ENCODE measurements at regions not wholly inside any gene's neighbourhood (a gene's known extent, or its start where the extent isn't known, plus 50 kb on each side); places are given as distances from the start of the nearest gene placed in this dataset.
"Not testable (repeated sequence)": the region's sequence is repeated elsewhere in the genome, so short reads cannot be mapped to it uniquely, and the experiment has no call there.

GRCh38 chr2:192593561-192593960 is 398.8 kb upstream of the TMEFF2 start:
- FAIRE-seq: no peak
- no peak for DNase-seq (ENCODE audit: low spot score in 2 of 2)

DNA sequence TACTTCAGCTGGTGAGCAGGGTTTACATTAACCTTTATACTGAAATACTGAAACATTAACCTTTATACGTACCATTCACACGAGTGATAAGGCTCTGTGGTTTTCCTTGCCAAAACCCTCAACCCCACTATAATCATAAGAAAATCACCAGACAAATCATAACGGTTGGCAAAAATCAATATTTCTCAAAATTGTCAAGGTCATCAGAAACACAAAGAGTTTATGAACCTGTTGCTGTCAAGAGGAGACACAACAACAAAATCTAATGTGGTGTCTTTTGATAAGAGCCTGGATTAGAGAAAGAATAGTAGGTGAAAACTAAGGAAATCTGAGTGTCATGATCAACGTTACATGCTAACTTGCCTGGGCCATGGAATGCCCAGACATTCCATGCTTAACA is 396.9 kb upstream of the TMEFF2 start:
- no peak for DNase-seq (ENCODE audit: low spot score in 2 of 2)
- FAIRE-seq: no peak

DNA sequence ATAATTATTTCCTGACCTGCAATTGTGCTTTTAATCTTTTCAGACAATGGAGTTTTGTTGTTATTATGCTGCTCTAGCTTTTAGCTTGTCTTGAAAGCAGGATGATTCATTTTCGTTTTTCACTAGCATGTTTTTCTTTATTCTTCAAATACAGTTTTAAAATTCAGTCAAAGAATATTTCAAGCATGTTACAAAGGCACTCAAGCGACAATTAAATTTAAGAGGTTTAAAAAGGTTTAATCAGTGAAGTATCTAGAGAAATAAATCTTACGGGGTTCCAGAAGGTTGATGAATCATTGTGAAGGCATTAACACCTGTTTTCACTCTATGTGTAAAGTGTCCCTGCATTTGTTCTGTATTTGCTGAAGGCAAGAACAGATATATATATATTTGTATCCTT is 390.7 kb upstream of the TMEFF2 start:
- DNase-seq (ENCODE audit: low spot score in 2 of 2) (no peak), FAIRE-seq (no peak)

- FAIRE-seq: no peak
Measured at GRCh38 chr2:192584976-192585375, 390.2 kb upstream of the TMEFF2 start.

GRCh38 chr2:192579965-192580700 is 385.4 kb upstream of the TMEFF2 start:
- FAIRE-seq (no peak), DNase-seq (ENCODE audit: low spot score in 2 of 2) (no peak)

More at GRCh38 chr2:192584976-192585375, 390.2 kb upstream of the TMEFF2 start:
- no peak for DNase-seq (ENCODE audit: low spot score in 2 of 2)

DNA sequence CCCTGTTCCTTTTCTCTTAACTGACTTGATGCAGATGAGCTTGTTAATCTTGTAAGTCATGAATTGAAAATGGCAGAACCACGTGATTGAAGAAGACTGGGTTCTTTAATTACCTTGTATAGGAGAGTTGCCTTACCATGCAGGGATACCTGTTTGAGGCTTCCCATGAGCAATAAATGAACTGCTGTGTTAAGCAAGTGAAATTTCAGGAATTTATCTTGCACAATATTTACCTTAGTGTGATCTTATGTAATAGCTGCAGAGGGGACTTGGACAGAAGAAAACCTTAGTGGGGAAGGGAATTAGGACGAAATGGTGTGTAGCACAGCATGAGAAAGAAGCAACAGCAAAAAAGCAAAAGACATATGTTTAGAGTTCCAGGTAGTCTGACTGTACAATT is 384.0 kb upstream of the TMEFF2 start:
- FAIRE-seq (no peak), DNase-seq (ENCODE audit: low spot score in 2 of 2) (no peak)

GRCh38 chr2:192577706-192578105 is 383.0 kb upstream of the TMEFF2 start:
- no peak for FAIRE-seq
- no peak for DNase-seq (ENCODE audit: low spot score in 2 of 2)

GRCh38 chr2:192574552-192574951 is 379.8 kb upstream of the TMEFF2 start:
- no peak for DNase-seq (ENCODE audit: low spot score in 2 of 2)
- FAIRE-seq: no peak

DNA sequence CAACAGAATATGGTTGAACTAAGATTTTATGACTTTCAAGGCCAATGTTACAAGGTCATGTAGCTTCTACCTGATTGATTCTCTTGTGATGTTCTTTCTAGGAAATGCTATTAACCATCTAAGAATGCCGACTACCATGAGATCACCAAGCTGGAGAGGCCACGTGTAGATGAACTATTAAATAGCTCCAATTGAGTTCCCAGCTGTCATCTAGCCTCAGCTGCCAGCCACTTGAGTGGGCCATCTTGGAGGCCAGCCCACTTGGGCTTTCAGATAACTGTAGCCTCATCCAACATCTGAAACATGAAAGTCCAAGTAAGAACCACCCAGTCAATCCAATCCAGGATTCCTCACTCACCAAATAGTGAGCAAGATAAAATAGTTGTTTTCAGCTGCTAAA is 376.9 kb upstream of the TMEFF2 start:
- FAIRE-seq (no peak), DNase-seq (ENCODE audit: low spot score in 2 of 2) (no peak)

DNA sequence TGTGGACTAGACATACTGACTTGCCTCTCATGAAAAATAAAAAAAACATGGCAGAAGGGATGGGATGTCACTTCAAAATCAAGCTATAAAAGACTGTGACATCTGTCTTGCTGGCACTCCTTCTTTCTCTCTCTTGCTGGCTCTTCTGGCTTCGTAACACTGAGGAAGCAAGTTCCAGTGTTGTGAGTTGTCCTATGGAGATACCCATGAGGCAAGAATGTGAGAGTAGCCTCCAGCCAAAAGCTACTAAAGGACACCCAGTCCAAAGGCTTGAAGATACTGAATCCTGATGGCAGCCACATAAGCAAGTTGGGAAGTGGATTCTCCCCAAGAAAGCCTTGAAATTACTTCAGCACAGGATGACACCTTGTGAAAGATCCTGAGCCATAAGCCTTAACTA is 376.1 kb upstream of the TMEFF2 start:
- FAIRE-seq (no peak), DNase-seq (ENCODE audit: low spot score in 2 of 2) (no peak)

DNA sequence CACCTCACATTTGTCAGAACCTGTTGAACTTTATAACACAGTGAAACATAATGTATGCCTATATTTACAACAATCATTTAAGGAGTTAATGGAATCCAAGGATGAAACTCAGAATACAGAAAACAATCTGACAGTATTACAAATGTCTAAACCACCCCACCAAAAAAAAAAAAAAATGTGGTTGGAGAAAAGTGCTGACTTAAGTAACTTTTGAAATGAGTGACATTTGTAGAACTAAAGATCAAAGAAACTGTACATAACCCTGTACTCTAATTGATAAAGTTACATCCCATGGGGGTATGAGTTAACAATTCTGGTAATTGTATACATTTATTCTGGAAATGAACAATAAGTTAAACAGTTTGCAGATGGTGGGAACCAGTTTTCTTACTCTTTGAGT is 372.1 kb upstream of the TMEFF2 start:
- FAIRE-seq (no peak), DNase-seq (ENCODE audit: low spot score in 2 of 2) (no peak)

DNA sequence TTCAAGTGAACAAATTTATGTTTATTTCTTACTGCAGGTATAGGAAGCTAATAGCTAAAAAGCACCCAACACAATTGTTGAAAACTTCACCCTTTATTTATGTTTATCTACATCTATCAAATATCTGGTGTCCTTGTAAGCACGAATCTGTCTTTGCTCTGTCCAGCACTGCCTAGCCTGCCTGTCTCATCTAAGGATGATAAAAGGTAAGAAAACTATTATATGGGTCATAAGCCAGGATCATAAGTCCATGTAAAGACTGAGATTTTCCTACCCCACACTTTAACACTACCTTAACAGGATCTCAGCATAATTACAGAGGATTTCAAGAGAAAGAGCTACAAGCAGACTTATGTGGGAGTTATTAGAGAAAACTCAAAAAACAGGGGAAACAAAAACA is 365.6 kb upstream of the TMEFF2 start:
- no peak for DNase-seq (ENCODE audit: low spot score in 2 of 2)

DNA sequence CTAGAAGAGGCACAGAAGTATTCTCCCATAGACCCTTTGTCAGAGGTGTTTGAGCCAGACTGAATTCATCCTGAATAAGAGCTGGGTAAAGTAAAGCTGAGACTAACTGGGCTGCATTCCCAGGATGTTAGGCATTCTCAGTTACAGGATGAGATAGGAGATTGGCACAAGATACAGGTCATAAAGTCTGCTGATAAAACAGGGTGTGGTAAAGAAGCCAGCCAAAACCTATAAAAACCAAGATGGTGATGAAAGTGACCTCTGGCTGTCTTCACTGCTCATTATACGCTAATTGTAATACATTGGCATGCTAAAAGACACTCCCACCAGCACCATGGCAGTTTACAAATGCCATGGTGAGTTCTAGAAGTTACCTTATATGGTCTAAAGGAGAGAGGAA is 364.9 kb upstream of the TMEFF2 start:
- FAIRE-seq (no peak), DNase-seq (ENCODE audit: low spot score in 2 of 2) (no peak)

More for the DNA sequence above, 365.6 kb upstream of the TMEFF2 start:
- no peak for FAIRE-seq

- DNase-seq (ENCODE audit: low spot score in 2 of 2) (no peak), FAIRE-seq (no peak)
Measured at GRCh38 chr2:192558637-192559036, 363.9 kb upstream of the TMEFF2 start.

GRCh38 chr2:192555740-192556139 is 361.0 kb upstream of the TMEFF2 start:
- DNase-seq (ENCODE audit: low spot score in 2 of 2): no peak
- FAIRE-seq: no peak

DNA sequence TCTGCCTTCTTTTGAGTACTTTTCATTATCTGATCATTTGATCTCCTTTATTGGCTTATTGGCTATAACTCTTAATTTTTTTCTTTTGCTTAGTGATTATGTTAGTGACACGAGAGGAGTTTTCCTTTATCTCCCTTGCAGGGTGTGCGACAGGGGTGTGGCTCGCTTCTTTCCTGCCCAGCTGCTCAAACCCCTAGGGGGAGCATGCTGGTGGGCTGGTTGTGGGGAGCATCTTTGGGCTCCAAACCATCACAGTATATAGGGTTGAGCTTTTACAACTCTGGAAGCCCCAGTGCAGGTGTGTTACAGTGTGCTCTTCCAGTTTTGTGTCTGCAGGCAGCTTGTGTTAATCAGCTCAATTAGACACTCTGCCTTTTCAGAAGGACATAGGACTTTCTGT is 357.0 kb upstream of the TMEFF2 start:
- DNase-seq (ENCODE audit: low spot score in 2 of 2): no peak
- no peak for FAIRE-seq

DNA sequence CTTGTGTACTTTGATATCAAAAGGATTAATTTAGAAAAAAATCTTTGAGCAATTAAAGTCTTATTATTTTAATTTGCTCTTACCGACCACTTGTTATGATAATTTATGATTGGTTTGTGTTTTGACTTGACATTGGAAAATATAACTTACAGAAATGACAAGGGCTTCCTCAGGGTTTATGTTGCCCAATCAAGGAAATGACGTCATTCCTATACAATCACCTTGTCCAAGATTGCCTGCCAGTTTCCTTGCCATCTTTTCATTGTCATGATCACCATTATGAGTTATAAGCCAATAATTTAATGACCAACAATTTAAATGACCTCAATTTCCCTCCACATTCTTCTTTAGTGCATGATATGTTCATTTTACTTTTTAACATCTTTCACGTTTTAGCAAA is 351.8 kb upstream of the TMEFF2 start:
- no peak for DNase-seq (ENCODE audit: low spot score in 2 of 2)
- FAIRE-seq: no peak

DNA sequence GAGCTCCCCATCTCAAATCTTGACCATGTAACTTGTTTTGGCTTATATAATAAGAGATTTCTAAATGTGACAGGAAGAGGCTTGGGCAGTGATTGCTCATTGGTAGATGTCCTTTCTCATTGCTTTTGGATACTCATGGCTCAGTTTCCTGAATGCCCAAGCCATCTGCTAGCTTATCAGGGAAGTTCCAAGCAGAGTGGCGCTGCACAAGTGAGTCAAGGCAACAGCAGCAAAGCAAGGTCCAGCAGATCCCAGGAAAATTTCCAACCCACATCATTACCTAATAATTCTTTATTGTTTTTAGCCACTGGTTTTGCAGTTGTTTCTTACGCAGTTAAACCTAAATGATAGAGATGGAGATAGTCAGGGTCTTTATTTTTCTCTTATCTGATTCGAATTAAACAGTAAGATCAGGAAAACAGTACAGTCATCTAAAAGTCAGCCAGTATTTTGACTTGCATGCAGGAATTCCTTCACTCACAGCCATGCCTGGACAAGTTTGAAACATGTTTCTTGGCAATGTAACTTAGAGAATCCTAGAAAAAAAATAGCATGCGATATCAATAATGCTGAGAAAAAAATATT is 349.7 kb upstream of the TMEFF2 start:
- DNase-seq (ENCODE audit: low spot score in 2 of 2): no peak
- FAIRE-seq: no peak

DNA sequence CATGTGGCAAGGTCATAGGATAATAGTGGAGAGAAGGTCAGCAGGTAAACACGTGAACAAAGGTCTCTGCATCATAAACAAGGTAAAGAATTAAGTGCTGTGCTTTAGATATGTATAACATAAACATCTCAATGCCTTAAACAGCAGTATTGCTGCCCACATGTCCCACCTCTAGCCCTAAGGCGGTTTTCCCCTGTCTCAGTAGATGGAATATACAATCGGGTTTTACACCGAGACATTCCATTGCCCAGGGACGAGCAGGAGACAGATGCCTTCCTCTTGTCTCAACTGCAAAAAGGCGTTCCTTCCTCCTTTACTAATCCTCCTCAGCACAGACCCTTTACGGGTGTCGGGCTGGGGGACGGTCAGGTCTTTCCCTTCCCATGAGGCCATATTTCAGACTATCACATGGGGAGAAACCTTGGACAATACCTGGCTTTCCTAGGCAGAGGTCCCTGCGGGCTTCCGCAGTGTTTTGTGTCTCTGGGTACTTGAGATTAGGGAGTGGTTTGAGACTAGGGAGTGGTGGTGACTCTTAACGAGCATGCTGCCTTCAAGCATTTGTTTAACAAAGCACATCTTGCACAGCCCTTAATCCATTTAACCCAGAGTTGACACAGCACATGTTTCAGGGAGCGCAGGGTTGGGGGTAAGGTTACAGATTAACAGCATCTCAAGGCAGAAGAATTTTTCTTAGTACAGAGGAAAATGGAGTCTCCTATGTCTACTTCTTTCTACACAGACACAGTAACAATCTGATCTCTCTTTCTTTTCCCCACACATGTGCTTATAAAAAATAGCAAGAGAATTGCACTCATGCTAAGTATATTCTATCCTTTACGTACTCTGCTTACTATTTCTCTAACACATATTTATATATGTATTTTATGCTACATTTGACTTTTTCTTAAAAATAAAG is 347.7 kb upstream of the TMEFF2 start:
- not testable (repeated sequence) for FAIRE-seq; DNase-seq (ENCODE audit: low spot score in 2 of 2)

DNA sequence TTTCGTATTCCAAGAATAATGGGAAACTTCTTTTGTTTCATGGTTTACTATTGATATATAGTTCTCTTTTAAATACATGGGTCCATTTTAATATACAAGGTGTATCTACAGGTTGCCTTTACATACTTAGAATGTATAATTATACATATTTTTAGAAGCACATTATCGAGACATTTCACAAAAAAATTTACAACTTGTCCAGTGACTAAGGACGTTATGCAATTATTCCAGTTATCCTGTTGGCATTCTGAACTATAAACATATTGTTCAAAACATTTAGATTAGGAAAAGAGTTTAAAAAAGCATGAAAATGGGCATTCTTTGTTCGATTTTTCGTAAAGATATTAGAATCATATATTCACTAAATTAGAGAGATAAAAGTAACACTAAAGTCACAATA is 344.6 kb upstream of the TMEFF2 start:
- DNase-seq (ENCODE audit: low spot score in 2 of 2): no peak
- FAIRE-seq: no peak

- FAIRE-seq: no peak
- no peak for DNase-seq (ENCODE audit: low spot score in 2 of 2)
Measured at GRCh38 chr2:192536922-192537624, 342.3 kb upstream of the TMEFF2 start.
